GM18520 (cell line): ENCODE measurements at regions not wholly inside any gene's neighbourhood (a gene's known extent, or its start where the extent isn't known, plus 50 kb on each side); places are given as distances from the start of the nearest gene placed in this dataset.
"Not testable (repeated sequence)": the region's sequence is repeated elsewhere in the genome, so short reads cannot be mapped to it uniquely, and the experiment has no call there.

Experiments used
- ATAC-seq: cut with Tn5 transposase; IDR thresholded peaks from one replicate; pipeline ENCODE4 v1.9.1; 2021; ENCODE audit not compliant: unreplicated experiment

- ATAC-seq: no peak
Measured at GRCh38 chr13:87444135-87444534, 227.0 kb upstream of the SLITRK5 start.

GRCh38 chr13:87452281-87452680 lies 218.9 kb upstream of the SLITRK5 start:
- ATAC-seq: no peak

- ATAC-seq: no peak
Measured at GRCh38 chr13:87453244-87453643, 217.9 kb upstream of the SLITRK5 start.

- ATAC-seq: no peak
Measured at GRCh38 chr13:87459419-87459818, 211.8 kb upstream of the SLITRK5 start.

- ATAC-seq: no peak
Measured at GRCh38 chr13:87497426-87497825, 173.7 kb upstream of the SLITRK5 start.

- no peak for ATAC-seq
Measured at GRCh38 chr13:87498681-87499080, 172.5 kb upstream of the SLITRK5 start.

- no peak for ATAC-seq
Measured at GRCh38 chr13:87524775-87525174, 146.4 kb upstream of the SLITRK5 start.

- ATAC-seq: no peak
Measured at GRCh38 chr13:87533776-87534175, 137.4 kb upstream of the SLITRK5 start.

- no peak for ATAC-seq
Measured at GRCh38 chr13:87535911-87536310, 135.3 kb upstream of the SLITRK5 start.

GRCh38 chr13:87536499-87536898 lies 134.7 kb upstream of the SLITRK5 start:
- peak; percentile 46 for ATAC-seq

GRCh38 chr13:87536899-87537298 lies 134.3 kb upstream of the SLITRK5 start:
- peak; percentile 94 for ATAC-seq

GRCh38 chr13:87537951-87538350 lies 133.2 kb upstream of the SLITRK5 start:
- no peak for ATAC-seq

- ATAC-seq: no peak
Measured at GRCh38 chr13:87538366-87539052, 132.7 kb upstream of the SLITRK5 start.

- ATAC-seq: no peak
Measured at GRCh38 chr13:87553142-87553541, 118.0 kb upstream of the SLITRK5 start.

- ATAC-seq: peak; percentile 76
Measured at GRCh38 chr13:87554045-87554444, 117.1 kb upstream of the SLITRK5 start.

- ATAC-seq: no peak
Measured at GRCh38 chr13:87557788-87558187, 113.4 kb upstream of the SLITRK5 start.

GRCh38 chr13:87561580-87561979 lies 109.6 kb upstream of the SLITRK5 start:
- ATAC-seq: not testable (repeated sequence)

- ATAC-seq: no peak
Measured at GRCh38 chr13:87570669-87571068, 100.5 kb upstream of the SLITRK5 start.

- no peak for ATAC-seq
Measured at GRCh38 chr13:87582399-87582798, 88.8 kb upstream of the SLITRK5 start.

- no peak for ATAC-seq
Measured at GRCh38 chr13:87590518-87590917, 80.7 kb upstream of the SLITRK5 start.

GRCh38 chr13:87604437-87604836 lies 66.7 kb upstream of the SLITRK5 start:
- ATAC-seq: not testable (repeated sequence)

GRCh38 chr13:87607266-87607665 lies 63.9 kb upstream of the SLITRK5 start:
- no peak for ATAC-seq

GRCh38 chr13:87614276-87614675 lies 56.9 kb upstream of the SLITRK5 start:
- ATAC-seq: no peak
